NB4 (cell line): ENCODE measurements at regions not wholly inside any gene's neighbourhood (a gene's known extent, or its start where the extent isn't known, plus 50 kb on each side); places are given as distances from the start of the nearest gene placed in this dataset.

Experiments used
- POLR2A ChIP-seq: IDR thresholded peaks from 2 replicates; pipeline ENCODE4 v1.6.1; 2011; ENCODE audit warnings: mild to moderate bottlenecking; ENCODE audit not compliant: insufficient read length; ENCODE audit errors: extremely low read depth
- TF ChIP-seq, protein P1 (sequence below): IDR thresholded peaks from one replicate; pipeline ENCODE4 v1.5.1; 2012; ENCODE audit warnings: low read depth, low read length

DNA sequence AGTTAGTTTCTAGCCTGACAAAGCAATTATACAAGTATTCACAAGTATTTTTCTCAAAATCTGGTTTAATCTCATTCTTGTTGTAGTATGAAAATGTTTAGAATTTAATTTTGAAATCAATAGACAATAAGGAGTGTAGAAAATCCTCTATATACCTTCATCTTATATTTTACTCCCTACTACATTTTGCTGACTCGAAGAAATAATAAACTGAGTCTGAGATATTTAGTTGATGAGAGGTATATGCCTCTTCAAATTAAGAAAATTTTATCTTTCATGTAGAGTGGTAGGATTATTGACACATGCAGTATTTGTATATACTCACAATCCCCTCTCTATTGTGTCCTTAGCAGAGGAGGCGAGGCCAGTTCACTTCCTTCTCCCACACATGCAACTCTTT, 477.7 kb downstream of the MAN2A1 start:
- TF ChIP-seq, protein P1, sequence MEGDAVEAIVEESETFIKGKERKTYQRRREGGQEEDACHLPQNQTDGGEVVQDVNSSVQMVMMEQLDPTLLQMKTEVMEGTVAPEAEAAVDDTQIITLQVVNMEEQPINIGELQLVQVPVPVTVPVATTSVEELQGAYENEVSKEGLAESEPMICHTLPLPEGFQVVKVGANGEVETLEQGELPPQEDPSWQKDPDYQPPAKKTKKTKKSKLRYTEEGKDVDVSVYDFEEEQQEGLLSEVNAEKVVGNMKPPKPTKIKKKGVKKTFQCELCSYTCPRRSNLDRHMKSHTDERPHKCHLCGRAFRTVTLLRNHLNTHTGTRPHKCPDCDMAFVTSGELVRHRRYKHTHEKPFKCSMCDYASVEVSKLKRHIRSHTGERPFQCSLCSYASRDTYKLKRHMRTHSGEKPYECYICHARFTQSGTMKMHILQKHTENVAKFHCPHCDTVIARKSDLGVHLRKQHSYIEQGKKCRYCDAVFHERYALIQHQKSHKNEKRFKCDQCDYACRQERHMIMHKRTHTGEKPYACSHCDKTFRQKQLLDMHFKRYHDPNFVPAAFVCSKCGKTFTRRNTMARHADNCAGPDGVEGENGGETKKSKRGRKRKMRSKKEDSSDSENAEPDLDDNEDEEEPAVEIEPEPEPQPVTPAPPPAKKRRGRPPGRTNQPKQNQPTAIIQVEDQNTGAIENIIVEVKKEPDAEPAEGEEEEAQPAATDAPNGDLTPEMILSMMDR, result no peak
- TF ChIP-seq POLR2A, result no peak
